GM23338 (cell line): ENCODE measurements at regions not wholly inside any gene's neighbourhood (a gene's known extent, or its start where the extent isn't known, plus 50 kb on each side); places are given as distances from the start of the nearest gene placed in this dataset.

Experiments used
- ATAC-seq: fragments of 200-7000 bp; cut with Tn5 transposase; 3 replicates; pipeline ENCODE4 v1.9.1; 2020
- DNase-seq: peaks from one replicate; pipeline ENCODE4 v3.0.0-alpha.2; 2015; ENCODE audit warnings: low spot score
- H2AFZ ChIP-seq: fragments of 200-600 bp; sonication (generic); 2 replicates; pipeline ENCODE4 v1.8.0; 2016; ENCODE audit warnings: antibody characterized with exemption, mild to moderate bottlenecking, moderate library complexity
- H3F3A ChIP-seq: fragments of 200-600 bp; sonication (generic); replicated peaks from 2 replicates; pipeline ENCODE4 v1.8.0; 2017; ENCODE audit warnings: antibody characterized with exemption, mixed run types, low read depth
- H3K27ac ChIP-seq: fragments of 200-600 bp; sonication (generic); 2 replicates; pipeline ENCODE4 v1.6.1; 2016; ENCODE audit warnings: low read depth
- H3K27me3 ChIP-seq: fragments of 200-600 bp; sonication (generic); 2 replicates; pipeline ENCODE4 v1.8.0; 2016; ENCODE audit warnings: mild to moderate bottlenecking, mixed run types, moderate library complexity; ENCODE audit not compliant: insufficient read depth
- H3K36me3 ChIP-seq: fragments of 200-600 bp; sonication (generic); 2 replicates; pipeline ENCODE4 v1.8.0; 2016; ENCODE audit warnings: mild to moderate bottlenecking; ENCODE audit not compliant: insufficient read depth
- H3K4me1 ChIP-seq: fragments of 200-600 bp; sonication (generic); 2 replicates; pipeline ENCODE4 v1.8.0; 2016; ENCODE audit warnings: mild to moderate bottlenecking, moderate library complexity; ENCODE audit not compliant: insufficient read depth
- H3K4me2 ChIP-seq: fragments of 200-600 bp; sonication (generic); 2 replicates; pipeline ENCODE4 v1.7.1; 2017; ENCODE audit warnings: mixed run types
- H3K4me3 ChIP-seq: fragments of 200-600 bp; sonication (generic); 2 replicates; pipeline ENCODE4 v1.6.1; 2016; ENCODE audit warnings: mixed run types
- H3K79me2 ChIP-seq: fragments of 200-600 bp; sonication (generic); replicated peaks from 2 replicates; pipeline ENCODE4 v1.8.0; 2017; ENCODE audit warnings: mild to moderate bottlenecking; ENCODE audit not compliant: insufficient read depth
- H3K9me2 ChIP-seq: fragments of 200-600 bp; sonication (generic); 2 replicates; pipeline ENCODE4 v1.8.0; 2017; ENCODE audit not compliant: insufficient read depth
- H4K20me1 ChIP-seq: fragments of 200-600 bp; sonication (generic); replicated peaks from 2 replicates; pipeline ENCODE4 v1.8.0; 2017; ENCODE audit warnings: mild to moderate bottlenecking; ENCODE audit not compliant: insufficient read depth
- H3K27ac Mint-ChIP-seq: 2 replicates; pipeline ENCODE4 v1.8.0; 2020; ENCODE audit warnings: inconsistent platforms, mild to moderate bottlenecking, moderate library complexity, mixed read lengths
- H3K27me3 Mint-ChIP-seq: 3 replicates; pipeline ENCODE4 v1.8.0; 2022; ENCODE audit warnings: low read depth, mild to moderate bottlenecking, moderate library complexity, mixed read lengths, inconsistent platforms; ENCODE audit not compliant: insufficient read depth, poor library complexity
- H3K36me3 Mint-ChIP-seq: 3 replicates; pipeline ENCODE4 v1.8.0; 2021; ENCODE audit warnings: low read depth, mild to moderate bottlenecking, inconsistent platforms, moderate library complexity, mixed read lengths
- H3K4me1 Mint-ChIP-seq: 3 replicates; pipeline ENCODE4 v1.8.0; 2020; ENCODE audit warnings: mild to moderate bottlenecking, inconsistent platforms, mixed read lengths
- H3K4me3 Mint-ChIP-seq: 3 replicates; pipeline ENCODE4 v1.8.0; 2021; ENCODE audit warnings: moderate library complexity, mild to moderate bottlenecking, inconsistent platforms, mixed read lengths
- H3K9me3 Mint-ChIP-seq: 3 replicates; pipeline ENCODE4 v1.8.0; 2020; ENCODE audit warnings: moderate library complexity, mild to moderate bottlenecking, inconsistent platforms, mixed read lengths
- CREB1 ChIP-seq: fragments of 250-450 bp; sonication (Bioruptor Pico); IDR thresholded peaks from 2 replicates; pipeline ENCODE4 v1.5.0; 2020; ENCODE audit warnings: low read depth, mild to moderate bottlenecking, moderate library complexity
- ETS1 ChIP-seq: IDR thresholded peaks from 2 replicates; pipeline ENCODE4 v1.6.1; 2016; ENCODE audit warnings: antibody characterized with exemption
- EZH2phosphoT487 ChIP-seq: fragments of 200-600 bp; sonication (generic); IDR thresholded peaks from one replicate; pipeline ENCODE4 v1.8.1; 2018; ENCODE audit warnings: antibody characterized with exemption; ENCODE audit not compliant: unreplicated experiment
- NANOG ChIP-seq: IDR thresholded peaks from 2 replicates; pipeline ENCODE4 v1.6.1; 2016; ENCODE audit warnings: antibody characterized with exemption, borderline replicate concordance
- POLR2AphosphoS5 ChIP-seq: IDR thresholded peaks from 2 replicates; pipeline ENCODE4 v1.6.1; 2016; ENCODE audit warnings: antibody characterized with exemption, low read depth
- REST ChIP-seq: IDR thresholded peaks from one replicate; pipeline ENCODE4 v1.6.1; 2018; ENCODE audit warnings: antibody characterized with exemption; ENCODE audit not compliant: unreplicated experiment
- STAT1 ChIP-seq: IDR thresholded peaks from one replicate; pipeline ENCODE4 v1.6.1; 2016; ENCODE audit warnings: antibody characterized with exemption; ENCODE audit not compliant: unreplicated experiment
- ZNF114 ChIP-seq: fragments of 250-450 bp; sonication (Bioruptor Pico); IDR thresholded peaks from 2 replicates; pipeline ENCODE4 v1.5.0; 2020; ENCODE audit warnings: mild to moderate bottlenecking, moderate library complexity
- ZNF331 ChIP-seq: fragments of 250-450 bp; sonication (Bioruptor Pico); IDR thresholded peaks from 2 replicates; pipeline ENCODE4 v1.5.0; 2020; ENCODE audit warnings: low read depth, mild to moderate bottlenecking, moderate library complexity
- TF ChIP-seq, protein P1 (sequence below), 2 experiments: fragments of 200-600 bp in 1 of 2; sonication (generic) in 1 of 2; conservative IDR thresholded peaks; 2 replicates each; pipeline versions ENCODE4 v1.5.1 to v1.6.1; 2016 to 2017; ENCODE audit warnings: antibody characterized with exemption in 2 of 2, low read depth in 2 of 2, mild to moderate bottlenecking in 2 of 2, moderate library complexity in 1 of 2
- TF ChIP-seq, protein P2 (sequence below): fragments of 250-450 bp; sonication (Bioruptor Pico); IDR thresholded peaks from 2 replicates; pipeline ENCODE4 v1.5.0; 2020; ENCODE audit warnings: mild to moderate bottlenecking, moderate library complexity

DNA sequence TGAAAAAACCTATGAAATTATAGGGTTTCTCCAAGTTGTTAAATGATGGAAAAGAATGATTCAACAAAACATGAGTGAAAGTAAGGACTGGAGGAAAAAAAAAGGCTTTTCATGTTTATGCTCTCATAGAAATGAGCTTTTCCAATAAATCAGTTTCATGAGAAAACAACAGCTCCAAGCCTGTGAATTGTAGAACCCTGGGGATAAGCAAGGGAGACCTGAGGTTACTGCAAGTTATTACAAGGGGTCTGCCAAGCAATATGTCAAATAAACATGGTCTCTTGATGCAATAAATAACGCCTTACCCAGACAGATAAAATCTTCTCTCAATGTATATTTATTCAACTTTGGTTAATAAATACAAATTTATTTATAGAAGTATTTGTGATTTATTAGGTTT is 577.9 kb upstream of the GCFC2 start (continued):
- TF ChIP-seq ZNF114 (CRISPR knock-in tag) (no peak), ZNF331 (CRISPR knock-in tag) (no peak), POLR2AphosphoS5 (no peak), STAT1 (no peak)

DNA sequence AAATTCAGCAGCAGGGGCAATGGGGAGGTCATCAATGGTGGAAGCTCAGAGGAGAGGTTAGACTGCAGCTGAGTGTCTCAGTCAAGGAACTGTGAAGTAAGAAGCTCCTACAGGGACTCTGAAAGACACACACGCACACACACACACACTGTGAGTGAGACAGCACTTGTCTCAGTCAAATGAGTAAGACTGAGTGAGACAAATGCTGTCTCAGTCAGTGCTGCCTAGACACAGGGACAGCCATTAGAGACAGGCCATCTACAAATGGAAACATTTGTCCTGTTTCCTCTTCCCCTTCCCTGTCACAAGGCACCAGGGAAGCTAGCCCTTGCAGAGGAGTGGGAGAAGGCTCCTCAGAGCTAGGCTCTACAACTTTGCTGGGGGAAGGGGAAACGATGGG is 577.4 kb upstream of the GCFC2 start:
- H3K27me3 Mint-ChIP-seq: no peaks in the 10 kb centered on the region
- Histone ChIP-seq H3K4me2 (no peak overlapping the region), H3K36me3 (no peaks in the 10 kb centered on the region), H3K4me1 (no peaks in the 10 kb centered on the region), H2AFZ (peak overlapping the region; percentile 60; the same call in 1 of the 2 replicates), H3K79me2 (no peaks in the 10 kb centered on the region), H3K9me2 (0 out of 2 replicates have a peak, but pooled peaks cover 2% of the 10 kb centered on the region), H3K27me3 (no peaks in the 10 kb centered on the region), H4K20me1 (no peaks in the 10 kb centered on the region), H3F3A (no peaks in the 10 kb centered on the region), H3K27ac (no peak overlapping the region), H3K4me3 (no peak overlapping the region)
- no peaks in the 10 kb centered on the region for H3K36me3 Mint-ChIP-seq
- H3K9me3 Mint-ChIP-seq: no peaks in the 10 kb centered on the region
- H3K27ac Mint-ChIP-seq: no peak overlapping the region; the same call in 1 of the 2 replicates
- ATAC-seq: no peak
- DNase-seq: no peak
- TF ChIP-seq ETS1 (no peak), STAT1 (no peak), REST (no peak), CREB1 (no peak), ZNF114 (CRISPR knock-in tag) (no peak), POLR2AphosphoS5 (no peak), ZNF331 (CRISPR knock-in tag) (no peak), EZH2phosphoT487 (no peak), NANOG (no peak)
- TF ChIP-seq, protein P1, sequence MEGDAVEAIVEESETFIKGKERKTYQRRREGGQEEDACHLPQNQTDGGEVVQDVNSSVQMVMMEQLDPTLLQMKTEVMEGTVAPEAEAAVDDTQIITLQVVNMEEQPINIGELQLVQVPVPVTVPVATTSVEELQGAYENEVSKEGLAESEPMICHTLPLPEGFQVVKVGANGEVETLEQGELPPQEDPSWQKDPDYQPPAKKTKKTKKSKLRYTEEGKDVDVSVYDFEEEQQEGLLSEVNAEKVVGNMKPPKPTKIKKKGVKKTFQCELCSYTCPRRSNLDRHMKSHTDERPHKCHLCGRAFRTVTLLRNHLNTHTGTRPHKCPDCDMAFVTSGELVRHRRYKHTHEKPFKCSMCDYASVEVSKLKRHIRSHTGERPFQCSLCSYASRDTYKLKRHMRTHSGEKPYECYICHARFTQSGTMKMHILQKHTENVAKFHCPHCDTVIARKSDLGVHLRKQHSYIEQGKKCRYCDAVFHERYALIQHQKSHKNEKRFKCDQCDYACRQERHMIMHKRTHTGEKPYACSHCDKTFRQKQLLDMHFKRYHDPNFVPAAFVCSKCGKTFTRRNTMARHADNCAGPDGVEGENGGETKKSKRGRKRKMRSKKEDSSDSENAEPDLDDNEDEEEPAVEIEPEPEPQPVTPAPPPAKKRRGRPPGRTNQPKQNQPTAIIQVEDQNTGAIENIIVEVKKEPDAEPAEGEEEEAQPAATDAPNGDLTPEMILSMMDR (conservative IDR thresholded peaks at IDR 0.05; ENCODE audit: low read depth in 2 of 2): no peak
- TF ChIP-seq, protein P2, sequence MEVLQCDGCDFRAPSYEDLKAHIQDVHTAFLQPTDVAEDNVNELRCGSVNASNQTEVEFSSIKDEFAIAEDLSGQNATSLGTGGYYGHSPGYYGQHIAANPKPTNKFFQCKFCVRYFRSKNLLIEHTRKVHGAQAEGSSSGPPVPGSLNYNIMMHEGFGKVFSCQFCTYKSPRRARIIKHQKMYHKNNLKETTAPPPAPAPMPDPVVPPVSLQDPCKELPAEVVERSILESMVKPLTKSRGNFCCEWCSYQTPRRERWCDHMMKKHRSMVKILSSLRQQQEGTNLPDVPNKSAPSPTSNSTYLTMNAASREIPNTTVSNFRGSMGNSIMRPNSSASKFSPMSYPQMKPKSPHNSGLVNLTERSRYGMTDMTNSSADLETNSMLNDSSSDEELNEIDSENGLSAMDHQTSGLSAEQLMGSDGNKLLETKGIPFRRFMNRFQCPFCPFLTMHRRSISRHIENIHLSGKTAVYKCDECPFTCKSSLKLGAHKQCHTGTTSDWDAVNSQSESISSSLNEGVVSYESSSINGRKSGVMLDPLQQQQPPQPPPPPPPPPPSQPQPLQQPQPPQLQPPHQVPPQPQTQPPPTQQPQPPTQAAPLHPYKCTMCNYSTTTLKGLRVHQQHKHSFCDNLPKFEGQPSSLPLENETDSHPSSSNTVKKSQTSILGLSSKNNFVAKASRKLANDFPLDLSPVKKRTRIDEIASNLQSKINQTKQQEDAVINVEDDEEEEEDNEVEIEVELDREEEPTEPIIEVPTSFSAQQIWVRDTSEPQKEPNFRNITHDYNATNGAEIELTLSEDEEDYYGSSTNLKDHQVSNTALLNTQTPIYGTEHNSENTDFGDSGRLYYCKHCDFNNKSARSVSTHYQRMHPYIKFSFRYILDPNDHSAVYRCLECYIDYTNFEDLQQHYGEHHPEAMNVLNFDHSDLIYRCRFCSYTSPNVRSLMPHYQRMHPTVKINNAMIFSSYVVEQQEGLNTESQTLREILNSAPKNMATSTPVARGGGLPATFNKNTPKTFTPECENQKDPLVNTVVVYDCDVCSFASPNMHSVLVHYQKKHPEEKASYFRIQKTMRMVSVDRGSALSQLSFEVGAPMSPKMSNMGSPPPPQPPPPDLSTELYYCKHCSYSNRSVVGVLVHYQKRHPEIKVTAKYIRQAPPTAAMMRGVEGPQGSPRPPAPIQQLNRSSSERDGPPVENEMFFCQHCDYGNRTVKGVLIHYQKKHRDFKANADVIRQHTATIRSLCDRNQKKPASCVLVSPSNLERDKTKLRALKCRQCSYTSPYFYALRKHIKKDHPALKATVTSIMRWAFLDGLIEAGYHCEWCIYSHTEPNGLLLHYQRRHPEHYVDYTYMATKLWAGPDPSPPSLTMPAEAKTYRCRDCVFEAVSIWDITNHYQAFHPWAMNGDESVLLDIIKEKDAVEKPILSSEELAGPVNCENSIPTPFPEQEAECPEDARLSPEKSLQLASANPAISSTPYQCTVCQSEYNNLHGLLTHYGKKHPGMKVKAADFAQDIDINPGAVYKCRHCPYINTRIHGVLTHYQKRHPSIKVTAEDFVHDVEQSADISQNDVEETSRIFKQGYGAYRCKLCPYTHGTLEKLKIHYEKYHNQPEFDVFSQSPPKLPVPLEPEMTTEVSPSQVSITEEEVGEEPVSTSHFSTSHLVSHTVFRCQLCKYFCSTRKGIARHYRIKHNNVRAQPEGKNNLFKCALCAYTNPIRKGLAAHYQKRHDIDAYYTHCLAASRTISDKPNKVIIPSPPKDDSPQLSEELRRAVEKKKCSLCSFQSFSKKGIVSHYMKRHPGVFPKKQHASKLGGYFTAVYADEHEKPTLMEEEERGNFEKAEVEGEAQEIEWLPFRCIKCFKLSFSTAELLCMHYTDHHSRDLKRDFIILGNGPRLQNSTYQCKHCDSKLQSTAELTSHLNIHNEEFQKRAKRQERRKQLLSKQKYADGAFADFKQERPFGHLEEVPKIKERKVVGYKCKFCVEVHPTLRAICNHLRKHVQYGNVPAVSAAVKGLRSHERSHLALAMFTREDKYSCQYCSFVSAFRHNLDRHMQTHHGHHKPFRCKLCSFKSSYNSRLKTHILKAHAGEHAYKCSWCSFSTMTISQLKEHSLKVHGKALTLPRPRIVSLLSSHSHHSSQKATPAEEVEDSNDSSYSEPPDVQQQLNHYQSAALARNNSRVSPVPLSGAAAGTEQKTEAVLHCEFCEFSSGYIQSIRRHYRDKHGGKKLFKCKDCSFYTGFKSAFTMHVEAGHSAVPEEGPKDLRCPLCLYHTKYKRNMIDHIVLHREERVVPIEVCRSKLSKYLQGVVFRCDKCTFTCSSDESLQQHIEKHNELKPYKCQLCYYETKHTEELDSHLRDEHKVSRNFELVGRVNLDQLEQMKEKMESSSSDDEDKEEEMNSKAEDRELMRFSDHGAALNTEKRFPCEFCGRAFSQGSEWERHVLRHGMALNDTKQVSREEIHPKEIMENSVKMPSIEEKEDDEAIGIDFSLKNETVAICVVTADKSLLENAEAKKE: no peak
- no peak overlapping the region for H3K4me3 Mint-ChIP-seq
- no peaks in the 10 kb centered on the region; the same call in 2 of the 3 replicates for H3K4me1 Mint-ChIP-seq
